ENCODE measurements at regions not wholly inside any gene's neighbourhood (a gene's known extent, or its start where the extent isn't known, plus 50 kb on each side); places are given as distances from the start of the nearest gene placed in this dataset.

DNA sequence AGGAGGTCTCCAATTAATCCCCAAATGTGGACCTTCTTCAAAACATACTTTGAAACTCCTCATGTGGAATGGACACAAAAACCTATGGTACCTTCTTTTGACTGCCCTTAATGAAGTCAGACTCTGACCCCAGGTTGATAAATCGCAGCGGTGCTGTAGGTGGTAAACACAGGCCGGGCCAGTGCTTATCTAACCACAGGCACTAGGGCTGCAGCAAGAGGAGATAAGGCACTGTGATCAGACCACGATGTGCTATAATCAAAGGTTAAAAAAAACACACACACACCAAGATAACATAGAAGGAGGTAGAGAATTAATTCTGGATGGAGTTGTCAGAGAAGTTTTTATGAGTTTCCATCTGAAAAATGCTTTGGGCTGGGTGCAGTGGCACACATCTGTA is 52.3 kb upstream of the SIPA1L2 start:
- peak; percentile 5 for DNase-seq

- DNase-seq = no peak
Observed at GRCh38 chr1:232684371-232685105, 54.6 kb upstream of the SIPA1L2 start.

DNA sequence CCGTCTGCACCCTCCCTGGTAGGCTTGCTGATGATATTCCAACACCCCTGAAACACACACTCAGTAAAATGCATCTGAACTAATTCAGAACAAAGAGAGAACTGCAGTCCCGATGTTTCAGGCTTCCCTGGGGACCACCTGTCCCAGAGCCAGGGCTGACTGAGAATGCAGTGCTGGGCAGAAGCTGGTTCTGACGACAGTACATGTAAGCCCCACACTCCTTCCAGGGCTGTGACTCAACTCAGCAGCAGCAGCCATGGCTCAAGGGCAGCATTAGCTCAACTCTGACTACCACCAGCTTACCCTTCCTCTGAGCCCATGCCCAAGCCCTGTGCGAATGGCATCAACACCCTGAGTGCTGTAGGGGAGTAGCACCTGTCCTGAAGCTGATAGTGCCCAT is 56.4 kb upstream of the SIPA1L2 start:
- no peak for DNase-seq

DNA sequence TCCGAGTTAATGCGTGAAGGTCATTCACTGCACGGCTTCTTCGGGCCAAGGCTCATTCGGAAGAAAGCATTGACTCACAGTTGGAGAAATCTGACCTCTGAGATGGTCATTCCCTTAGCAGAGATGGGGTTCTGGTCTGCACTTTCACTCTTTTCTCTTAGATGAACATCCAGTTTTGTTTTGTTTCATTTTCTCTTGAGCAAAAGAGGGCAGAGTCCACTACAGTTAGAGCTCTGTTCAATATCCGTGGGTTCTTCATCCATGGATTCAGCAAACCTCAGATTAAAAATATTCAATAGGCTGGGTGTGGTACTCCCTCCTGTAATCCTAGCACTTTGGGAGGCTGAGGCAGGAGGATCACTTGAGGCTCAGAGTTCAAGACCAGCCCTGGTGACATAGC is 57.4 kb upstream of the SIPA1L2 start:
- DNase-seq = no peak

- DNase-seq = no peak
Observed at GRCh38 chr1:232687728-232688127, 57.8 kb upstream of the SIPA1L2 start.

- DNase-seq = no peak
Observed at GRCh38 chr1:232688398-232688797, 58.5 kb upstream of the SIPA1L2 start.

DNA sequence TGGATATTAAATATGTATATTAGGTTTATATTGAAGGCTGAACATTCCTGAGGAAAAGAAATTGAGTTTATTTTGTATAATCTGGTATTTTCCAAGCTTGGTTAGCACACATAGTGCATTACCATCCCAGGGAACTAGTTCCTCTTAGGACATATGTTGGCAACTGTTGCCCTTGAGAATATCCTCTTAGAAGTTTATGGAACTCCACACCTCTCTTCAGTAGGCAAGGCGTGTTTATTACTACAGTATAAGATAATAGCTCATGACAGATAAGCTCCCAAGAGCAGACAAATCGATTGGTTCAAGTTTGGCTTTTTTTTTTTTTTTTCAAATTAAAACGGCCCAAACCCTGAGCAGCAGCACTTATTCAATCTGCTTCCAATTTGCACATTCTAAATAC is 59.8 kb upstream of the SIPA1L2 start:
- DNase-seq = no peak

DNA sequence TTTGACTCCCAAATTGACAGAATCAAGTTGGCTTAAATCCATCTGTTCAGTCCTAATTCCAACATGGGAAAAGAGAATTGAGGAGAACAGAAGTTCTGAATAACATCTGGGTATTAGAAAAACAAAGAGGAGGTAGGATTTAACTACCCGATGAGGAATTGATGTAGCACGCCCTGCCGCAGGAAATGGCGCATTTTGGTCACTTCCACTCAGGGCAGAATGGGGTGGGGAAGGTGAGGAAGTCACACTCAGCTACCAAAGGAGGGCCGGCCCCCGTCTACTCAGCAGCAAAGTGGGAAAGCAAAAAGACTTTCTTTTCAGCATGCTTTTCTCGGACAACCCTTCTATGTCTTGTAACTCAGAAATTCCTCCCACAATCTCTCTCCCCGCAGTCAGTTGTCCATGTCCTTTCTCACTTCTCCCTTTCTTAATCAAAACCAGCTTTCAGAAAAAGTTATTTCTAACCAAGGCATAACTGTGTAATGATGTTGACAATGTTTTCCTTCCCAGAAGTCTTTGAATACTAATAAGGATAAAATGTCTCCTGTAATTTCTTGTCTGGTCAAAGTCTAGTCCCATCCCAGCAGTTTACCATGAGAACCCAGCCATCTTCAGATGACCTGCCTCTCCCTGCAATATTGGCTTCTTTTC is 60.5 kb upstream of the SIPA1L2 start:
- DNase-seq = no peak

GRCh38 chr1:232694475-232694874 is 64.5 kb upstream of the SIPA1L2 start:
- no peak for DNase-seq

DNA sequence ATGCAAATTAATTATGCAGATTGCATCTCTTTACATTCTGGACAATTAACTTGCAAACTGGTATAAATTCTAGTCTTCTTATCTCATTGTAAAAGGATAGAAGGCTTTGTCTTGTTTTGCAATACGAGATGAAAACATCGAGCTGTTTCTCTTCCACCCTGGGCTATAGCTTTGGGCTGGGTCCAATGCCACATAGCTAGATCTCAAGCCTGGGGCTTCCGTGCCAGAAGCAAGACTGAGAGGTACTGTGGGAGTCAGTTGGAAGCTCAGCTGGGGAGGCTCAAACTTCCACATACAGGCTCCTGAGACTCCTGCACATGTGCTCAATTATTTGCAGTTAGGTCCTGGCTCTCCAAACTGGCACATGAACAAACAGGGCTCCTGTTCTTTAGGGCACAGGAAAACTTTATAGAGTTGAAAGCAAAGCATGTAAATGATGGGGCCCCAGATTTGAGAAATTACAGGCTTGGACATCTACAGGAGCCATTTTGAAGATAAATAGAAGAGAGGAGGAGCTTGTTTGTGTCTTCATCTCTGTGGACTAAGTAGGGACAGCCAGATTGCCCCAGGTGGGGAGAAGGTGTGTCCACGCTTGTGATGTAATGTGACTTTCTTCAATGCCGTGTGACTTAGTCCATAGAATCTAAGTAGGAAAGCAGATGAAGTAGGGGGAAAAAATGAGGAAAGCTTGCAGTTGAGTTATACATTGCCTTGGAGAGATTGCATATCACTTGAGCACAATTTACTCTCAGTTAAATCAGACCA is 65.9 kb upstream of the SIPA1L2 start:
- no peak for DNase-seq

DNA sequence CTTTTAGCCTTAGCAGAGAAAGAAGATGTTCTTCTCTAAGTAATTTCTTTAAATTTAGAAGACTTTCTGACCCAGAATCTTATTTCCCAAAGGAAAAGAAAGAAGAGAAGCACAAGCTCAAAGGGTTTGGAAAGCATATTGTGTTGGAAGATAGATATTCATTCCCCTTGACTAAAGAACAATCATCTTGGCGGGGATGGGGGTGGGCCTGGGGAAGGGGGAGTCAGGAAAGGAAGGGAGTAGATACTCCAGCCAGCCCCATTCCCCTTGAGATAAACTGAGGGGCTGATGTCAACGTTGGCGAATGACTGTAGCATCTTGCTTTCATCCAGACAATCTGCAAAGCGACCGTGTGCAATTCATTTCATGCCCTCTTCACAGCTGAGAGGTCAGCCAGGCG is 66.5 kb upstream of the SIPA1L2 start:
- DNase-seq = no peak

GRCh38 chr1:232697187-232697822 is 67.4 kb upstream of the SIPA1L2 start:
- DNase-seq = no peak

GRCh38 chr1:232699814-232700213 is 69.9 kb upstream of the SIPA1L2 start:
- DNase-seq = no peak

DNA sequence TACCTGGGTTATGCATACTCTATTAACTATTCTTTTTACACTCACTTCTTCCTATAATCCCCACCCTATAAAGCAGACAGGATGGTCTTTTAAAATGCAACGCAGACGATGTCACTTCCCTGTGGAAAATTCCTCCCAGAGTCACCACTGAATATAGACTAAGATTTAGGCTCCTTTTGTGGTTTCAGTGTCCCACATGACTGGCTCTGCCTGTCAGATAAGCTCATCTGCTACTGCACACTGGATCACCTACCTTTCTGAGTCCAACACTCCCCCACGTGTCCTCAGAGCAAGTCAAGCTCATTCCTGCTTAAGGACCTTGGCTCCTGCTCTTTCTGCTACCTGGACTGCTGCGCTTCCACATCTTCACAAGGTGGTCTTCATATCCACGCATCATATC is 73.0 kb upstream of the SIPA1L2 start:
- DNase-seq = no peak

GRCh38 chr1:232704256-232704655 is 74.3 kb upstream of the SIPA1L2 start:
- no peak for DNase-seq

DNA sequence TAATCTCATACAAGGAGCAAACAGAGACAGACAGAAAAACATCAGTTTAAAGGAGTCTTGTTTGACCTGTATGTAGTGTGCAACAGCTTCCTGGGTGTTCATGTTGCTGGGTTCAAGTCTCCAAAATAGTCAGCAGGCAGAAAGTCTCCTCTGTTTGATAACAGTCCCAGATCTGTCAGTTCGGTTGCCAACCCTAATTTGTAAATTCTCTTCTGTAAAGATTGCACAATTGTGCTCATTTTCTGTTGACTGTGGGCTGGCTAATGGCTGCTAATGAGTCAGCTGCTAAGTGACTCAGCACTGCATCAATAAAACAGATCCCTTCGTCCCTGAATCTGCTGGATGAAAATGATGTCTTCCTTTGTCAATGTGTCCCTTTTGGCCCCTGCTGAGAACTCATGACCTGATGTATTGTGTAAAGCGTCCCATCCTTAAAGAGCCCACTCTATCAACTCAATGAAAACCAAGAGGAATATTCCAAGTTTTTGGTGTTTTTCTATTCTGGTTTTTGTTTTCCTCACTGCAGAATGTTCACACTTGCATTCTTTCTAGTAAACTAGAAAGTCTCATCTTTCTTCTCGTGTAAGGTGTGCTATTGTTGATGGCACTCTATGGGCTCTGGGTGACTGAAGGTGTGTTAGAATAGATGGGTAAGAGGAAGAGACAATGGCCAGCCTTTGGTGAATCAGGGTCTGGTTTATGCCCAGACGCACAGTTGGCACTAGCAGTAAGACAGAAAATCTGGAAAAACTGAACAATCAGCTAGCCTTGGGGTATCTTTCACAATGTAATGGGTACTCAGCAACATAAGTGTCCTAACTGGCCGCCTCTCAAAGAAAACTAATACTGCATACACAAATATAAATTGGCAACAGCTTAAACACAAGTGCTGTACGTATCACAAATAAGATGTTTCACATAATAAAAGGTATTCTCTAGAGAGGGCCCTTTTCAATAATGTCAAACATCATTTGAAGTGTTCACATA is 75.1 kb upstream of the SIPA1L2 start:
- peak; percentile 81 for DNase-seq

GRCh38 chr1:232705815-232706575 is 76.1 kb upstream of the SIPA1L2 start:
- no peak for DNase-seq

GRCh38 chr1:232707142-232707541 is 77.2 kb upstream of the SIPA1L2 start:
- no peak for DNase-seq

DNA sequence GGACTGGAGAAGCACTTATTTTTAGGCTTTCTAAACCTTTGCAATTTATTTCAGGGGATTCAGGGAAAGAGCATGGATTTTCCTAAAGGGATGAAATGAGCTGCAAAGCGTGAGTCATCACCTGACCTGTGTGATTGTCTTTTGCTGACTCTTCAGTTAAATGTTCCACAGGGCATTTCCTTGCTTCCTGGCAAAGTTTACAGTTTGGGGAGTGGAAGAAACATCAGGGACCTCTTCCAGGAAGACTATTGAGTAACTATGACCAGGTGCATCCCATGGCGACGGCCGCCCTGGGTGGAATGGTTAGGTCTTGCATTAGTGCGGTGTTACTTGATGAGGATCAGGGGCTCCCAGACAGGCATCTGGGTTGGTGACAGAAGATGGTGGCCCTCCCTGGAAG is 79.5 kb upstream of the SIPA1L2 start:
- no peak for DNase-seq

- DNase-seq = no peak
Observed at GRCh38 chr1:232711996-232712395, 82.1 kb upstream of the SIPA1L2 start.

DNA sequence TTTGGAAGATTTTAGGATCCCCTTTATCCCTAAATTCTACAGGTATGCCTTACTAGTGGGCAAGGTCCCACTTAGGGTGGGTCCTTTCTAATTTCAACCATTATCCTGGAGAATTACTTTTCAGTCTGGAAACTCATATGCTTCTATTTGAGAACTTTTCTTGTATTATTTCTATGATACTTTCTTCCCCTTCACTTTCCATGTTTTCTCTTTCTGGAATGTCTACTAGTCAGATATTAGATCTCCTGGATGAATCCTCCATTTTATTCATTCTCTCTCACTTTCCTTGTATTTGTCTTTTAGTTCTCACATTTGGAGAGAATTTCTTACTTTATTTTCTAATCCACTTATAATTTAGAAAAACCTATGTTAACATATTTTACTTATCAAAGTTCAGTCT is 83.9 kb upstream of the SIPA1L2 start:
- DNase-seq = no peak

GRCh38 chr1:232715154-232715553 is 85.2 kb upstream of the SIPA1L2 start:
- no peak for DNase-seq
